GM10248 (cell line): ENCODE measurements at regions not wholly inside any gene's neighbourhood (a gene's known extent, or its start where the extent isn't known, plus 50 kb on each side); places are given as distances from the start of the nearest gene placed in this dataset.

Experiments used
- CTCF ChIA-PET: fragments of 300-600 bp; sonication (Branson Sonifier 250); formaldehyde crosslinking; extraction: SDS; loops from one replicate; lab custom pipeline; 2021; ENCODE audit warnings: antibody characterized with exemption; lab: Yijun Ruan, JAX
- POLR2A ChIA-PET: fragments of 350-650 bp; sonication (Branson Sonifier 250); formaldehyde crosslinking; extraction: SDS; loops from one replicate; lab custom pipeline; 2020; ENCODE audit warnings: antibody characterized with exemption; lab: Yijun Ruan, JAX
- DNase-seq: peaks from one replicate; pipeline ENCODE4 v3.0.0; 2012; ENCODE audit errors: extremely low spot score
- TF ChIP-seq, protein P1 (sequence below): IDR thresholded peaks from 2 replicates; pipeline ENCODE4 v1.5.1; 2012; ENCODE audit warnings: mild to moderate bottlenecking, low read depth; ENCODE audit errors: extremely low read depth, missing control alignments, control extremely low read depth

DNA sequence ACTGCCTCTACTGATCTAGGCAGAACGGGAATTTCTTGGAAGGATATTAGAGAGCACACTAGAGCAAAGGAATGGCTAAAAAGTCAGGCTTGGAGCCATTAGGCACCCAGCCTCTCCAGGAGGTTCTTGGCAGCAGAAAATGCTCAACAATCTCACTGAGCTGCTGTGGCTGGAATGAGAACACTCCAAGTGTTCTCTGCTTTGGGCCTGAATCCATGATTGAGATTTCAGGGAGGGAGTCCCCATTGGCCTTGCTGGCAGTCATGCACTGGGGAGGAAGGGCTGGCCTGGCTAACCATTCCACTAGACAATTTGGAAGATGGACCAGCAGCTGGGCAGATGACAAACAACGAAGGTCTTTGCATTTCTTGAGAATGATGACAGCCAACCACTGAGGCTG lies 362.6 kb downstream of the SHQ1 start:
- CTCF ChIA-PET, result no interaction called here
- TF ChIP-seq, protein P1, sequence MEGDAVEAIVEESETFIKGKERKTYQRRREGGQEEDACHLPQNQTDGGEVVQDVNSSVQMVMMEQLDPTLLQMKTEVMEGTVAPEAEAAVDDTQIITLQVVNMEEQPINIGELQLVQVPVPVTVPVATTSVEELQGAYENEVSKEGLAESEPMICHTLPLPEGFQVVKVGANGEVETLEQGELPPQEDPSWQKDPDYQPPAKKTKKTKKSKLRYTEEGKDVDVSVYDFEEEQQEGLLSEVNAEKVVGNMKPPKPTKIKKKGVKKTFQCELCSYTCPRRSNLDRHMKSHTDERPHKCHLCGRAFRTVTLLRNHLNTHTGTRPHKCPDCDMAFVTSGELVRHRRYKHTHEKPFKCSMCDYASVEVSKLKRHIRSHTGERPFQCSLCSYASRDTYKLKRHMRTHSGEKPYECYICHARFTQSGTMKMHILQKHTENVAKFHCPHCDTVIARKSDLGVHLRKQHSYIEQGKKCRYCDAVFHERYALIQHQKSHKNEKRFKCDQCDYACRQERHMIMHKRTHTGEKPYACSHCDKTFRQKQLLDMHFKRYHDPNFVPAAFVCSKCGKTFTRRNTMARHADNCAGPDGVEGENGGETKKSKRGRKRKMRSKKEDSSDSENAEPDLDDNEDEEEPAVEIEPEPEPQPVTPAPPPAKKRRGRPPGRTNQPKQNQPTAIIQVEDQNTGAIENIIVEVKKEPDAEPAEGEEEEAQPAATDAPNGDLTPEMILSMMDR, result no peak
- DNase-seq, result no peak
- POLR2A ChIA-PET, result no interaction called here

DNA sequence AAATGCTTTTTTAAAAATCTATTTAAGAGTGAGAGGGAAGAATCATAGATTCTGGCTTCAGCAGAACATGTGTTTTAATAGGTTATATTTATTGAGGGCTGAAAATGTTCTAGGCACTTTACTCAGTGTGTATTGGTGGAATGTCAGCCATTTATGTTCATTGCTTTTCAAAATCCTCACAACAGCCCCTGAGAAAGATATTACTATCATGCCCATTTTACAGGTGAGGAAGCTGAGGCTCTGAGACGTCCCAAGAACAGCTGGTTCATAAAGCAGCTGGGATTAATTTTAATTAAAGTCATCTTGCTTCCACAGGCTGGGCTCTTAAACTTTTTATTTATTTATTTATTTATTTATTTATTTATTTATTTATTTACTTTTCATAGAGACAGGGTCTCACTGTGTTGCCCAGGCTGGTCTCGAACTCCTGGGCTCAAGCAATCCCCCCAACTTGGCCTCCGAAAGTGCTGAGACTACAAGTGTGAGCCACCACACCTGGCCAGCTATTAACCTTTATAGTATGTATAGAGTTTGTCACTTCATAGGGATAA lies 364.6 kb downstream of the SHQ1 start:
- DNase-seq, result no peak
- ChIA-PET POLR2A (interaction anchor here (0.7 kb wide), 1 partner anchor 11 kb away, joined by 3 read pairs; no protein-coding TSS in a partner anchor), CTCF (interaction anchor here (0.8 to 1.9 kb wide), 8 partner anchors 9 to 182 kb away, joined by 3 to 8 read pairs (median 4); no protein-coding TSS in a partner anchor)
- TF ChIP-seq, protein P1, result no peak

DNA sequence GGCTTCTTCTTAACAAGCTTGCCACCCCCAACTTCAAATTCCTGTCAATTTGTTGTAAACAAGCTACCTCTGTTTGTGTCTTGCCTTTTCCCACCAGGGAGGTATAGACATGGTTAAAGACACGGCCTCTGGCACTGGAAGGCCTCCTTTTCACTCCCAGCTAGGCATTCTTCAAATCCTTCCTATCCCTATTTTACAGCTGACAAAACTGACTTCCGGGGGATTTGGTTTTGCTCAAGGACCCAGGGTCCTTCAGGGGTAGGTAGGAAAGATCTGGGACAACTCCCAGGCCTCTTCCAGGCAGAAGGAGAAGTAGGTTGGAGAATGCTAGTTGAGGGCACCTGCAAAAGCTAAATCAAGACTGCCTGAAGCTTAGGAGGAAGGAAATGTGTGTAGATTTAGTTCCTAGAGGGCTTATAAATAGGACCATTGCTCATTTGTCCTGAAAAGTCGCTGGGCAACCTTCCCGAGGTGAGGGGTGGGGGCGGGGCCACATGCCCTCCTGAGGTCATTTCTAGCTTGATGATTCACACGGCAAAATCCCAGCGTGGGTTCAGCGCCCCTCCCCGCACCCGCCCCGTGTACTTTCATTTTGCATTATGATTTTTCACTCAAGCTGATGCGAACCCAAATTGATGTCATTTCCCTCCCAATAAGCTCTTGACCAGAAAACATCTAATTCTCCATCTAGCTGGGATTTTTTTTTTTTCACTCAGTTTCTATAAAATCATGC lies 365.5 kb downstream of the SHQ1 start:
- ChIA-PET CTCF (interaction anchor here (0.9 to 1.9 kb wide), 10 partner anchors 10 to 608 kb away, joined by 3 to 8 read pairs (median 4); no protein-coding TSS in a partner anchor), POLR2A (interaction anchor here (0.5 to 0.8 kb wide), 3 partner anchors 11 to 532 kb away, joined by 3 to 6 read pairs (median 4); no protein-coding TSS in a partner anchor)
- TF ChIP-seq, protein P1, result no peak
- DNase-seq, result peak; percentile 63

DNA sequence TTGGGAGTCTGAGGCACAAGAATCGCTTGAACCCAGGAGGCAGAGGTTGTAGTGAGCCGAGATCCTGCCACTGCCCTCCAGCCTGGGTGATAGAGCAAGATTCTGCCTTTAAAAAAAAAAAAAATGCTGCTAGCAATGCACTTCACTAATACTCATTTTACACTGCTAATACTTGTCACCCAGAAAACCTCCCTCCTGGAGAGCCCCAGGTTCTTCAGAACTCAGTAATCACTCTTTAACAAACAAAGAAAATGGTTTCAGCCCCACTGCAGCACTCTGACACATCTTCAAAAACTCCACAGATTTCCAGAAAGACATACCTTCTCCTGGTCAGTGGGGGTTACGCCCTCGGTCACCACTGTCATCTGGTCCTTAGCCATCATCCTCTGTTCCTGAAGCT lies 366.7 kb downstream of the SHQ1 start:
- POLR2A ChIA-PET, result no interaction called here
- no peak for DNase-seq
- TF ChIP-seq, protein P1, result no peak
- CTCF ChIA-PET, result no interaction called here

DNA sequence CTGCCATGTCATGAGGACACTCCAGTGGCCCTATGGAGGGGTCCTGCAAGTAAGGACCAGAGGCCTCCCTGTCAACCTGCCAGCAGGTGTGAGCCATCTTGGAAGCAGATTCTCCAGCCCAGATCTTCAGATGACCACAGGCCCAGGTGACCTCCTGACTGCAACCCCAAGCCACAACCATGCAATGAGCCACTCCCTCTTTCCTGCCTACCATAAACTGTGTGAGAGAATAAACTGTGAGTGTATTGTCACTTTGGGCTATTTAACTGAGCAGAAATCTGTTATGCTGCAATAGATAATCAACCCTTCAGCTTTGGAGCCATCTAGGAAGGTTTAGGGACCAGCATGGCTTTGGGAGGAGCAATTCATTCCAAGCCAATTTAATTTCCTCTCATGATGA lies 367.9 kb downstream of the SHQ1 start:
- TF ChIP-seq, protein P1, result no peak
- DNase-seq, result no peak
- CTCF ChIA-PET, result interaction anchor here (1.9 kb wide), 1 partner anchor 13 kb away, joined by 7 read pairs; no protein-coding TSS in a partner anchor
- POLR2A ChIA-PET, result no interaction called here

DNA sequence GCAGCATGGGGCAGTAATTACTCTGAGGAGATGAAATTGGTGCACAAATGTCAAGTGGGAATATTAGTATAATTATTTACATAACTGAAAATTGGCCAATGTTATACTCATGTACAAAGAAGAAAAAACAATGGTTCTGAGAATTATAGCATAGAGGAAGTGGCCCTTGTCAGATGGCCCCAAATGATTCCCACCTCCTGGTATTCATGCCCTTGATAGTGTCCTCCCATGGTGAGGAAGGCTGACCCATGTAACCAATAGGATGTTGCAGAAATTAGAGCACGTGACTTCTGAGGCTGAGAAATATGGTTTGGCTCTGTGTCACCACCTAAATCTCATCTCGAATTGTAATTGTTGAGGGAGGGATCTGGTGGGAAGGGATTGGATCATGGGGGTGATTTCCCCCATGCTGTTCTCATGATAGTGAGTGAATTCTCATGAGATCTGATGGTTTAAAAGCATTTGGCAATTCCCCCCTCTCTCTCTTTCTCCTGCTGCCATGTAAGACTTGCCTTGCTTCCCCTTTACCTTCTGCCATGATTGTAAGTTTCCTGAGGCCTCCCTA lies 368.5 kb downstream of the SHQ1 start:
- no peak for DNase-seq
- ChIA-PET POLR2A (no interaction called here), CTCF (interaction anchor here (0.8 to 1.9 kb wide), 4 partner anchors 13 to 90 kb away, joined by 3 to 7 read pairs (median 4); no protein-coding TSS in a partner anchor)

More for the DNA sequence above, 368.5 kb downstream of the SHQ1 start:
- TF ChIP-seq, protein P1, result no peak
